GM18498 (cell line): ENCODE measurements at regions not wholly inside any gene's neighbourhood (a gene's known extent, or its start where the extent isn't known, plus 50 kb on each side); places are given as distances from the start of the nearest gene placed in this dataset.
A peak's percentile ranks its signal among the peaks of the same experiment; 100 is the strongest.

ENCODE experiments used
- ATAC-seq: cut with Tn5 transposase; IDR thresholded peaks from one replicate; pipeline ENCODE4 v1.9.1; 2021; ENCODE audit warnings: mild to moderate bottlenecking, moderate library complexity; ENCODE audit not compliant: unreplicated experiment

DNA sequence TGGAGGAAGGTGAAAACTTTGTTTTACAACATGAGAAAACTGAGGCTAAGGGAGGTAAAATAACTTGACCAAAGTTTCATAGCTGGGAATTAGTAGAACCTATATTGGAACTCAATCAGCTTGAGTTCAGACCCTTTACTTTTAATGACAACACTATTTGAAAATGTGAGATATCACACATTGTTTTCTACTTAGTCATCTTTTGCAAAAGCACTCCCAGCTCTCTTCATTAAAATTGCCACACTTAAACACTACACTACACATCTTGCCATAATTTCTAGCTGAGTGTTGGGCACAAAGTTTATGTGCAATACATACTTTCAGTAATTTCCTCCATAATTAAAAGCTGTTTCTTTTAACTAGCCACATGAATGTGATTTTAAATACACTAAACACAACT is 230.4 kb upstream of the DCBLD2 start:
- no peak for ATAC-seq

DNA sequence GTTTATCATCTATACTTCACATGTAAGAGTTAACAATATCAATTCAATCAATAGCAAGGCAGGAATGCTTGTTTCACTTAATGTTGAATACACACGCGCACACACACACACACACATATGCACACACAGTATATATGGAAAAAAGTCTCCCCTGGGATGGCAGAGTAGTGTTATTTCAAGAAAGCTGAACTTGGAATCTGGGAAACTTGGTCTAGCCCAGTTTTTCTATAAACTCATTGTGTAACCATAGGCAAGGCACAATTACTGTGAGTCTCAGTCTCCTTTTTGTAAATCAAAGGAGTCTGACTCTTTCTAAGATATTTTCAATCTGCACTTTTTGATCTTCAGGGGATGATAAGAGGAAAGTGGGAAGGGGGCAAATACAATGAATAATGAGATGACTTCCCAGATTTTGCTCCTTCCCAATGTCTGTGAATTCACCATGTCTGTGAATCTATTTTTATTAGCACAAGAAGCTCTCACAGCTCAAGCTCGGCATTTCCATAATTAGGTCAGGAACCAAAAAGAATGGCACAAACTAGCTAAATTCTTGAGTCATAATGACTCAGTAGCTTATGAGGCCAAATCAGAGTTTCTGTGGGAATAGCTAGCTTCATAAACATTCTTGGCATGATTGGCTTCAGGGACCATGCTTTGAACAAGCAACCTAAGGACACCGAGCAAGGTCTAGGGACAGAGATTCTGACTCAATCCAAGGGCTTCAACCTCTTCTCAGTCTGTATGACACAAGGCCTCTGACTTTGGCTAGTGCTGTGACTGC is 227.4 kb upstream of the DCBLD2 start:
- no peak for ATAC-seq

DNA sequence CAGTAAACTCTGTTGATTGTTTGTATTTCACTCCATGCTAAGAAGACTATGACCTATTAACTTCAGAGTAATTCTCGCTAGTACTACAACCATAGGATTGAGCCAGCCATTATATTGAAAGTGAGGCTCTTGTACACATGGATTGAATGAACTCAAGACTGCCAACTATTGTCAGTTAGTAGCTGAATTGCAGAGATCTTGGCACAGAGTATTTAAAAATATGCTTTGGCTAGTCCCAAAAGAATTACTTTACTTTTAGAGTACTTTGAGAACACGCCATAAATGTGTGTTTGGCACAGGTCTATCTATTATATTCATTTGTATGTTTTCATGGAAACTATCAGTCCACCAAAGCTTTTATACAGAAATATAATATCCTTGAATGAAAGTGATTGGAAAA is 226.7 kb upstream of the DCBLD2 start:
- no peak for ATAC-seq

DNA sequence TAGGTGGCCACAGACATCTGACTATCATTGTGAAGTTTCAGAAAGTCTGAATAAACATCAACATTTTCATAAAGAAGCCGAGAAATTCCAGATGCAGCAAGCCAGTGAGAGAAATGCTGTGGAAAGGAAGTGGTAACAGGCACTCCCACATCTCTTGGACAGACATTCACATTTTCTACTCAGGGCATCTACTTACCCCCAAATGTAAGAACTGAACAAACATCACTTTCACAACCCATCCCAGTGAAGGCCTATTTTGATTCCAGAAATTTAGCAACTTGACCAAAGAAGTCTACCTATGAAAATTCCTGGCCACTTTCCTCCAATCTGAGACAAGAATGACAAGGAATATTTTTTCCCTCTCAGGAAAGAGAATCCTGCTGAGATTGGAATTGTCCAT is 224.8 kb upstream of the DCBLD2 start:
- ATAC-seq = no peak

DNA sequence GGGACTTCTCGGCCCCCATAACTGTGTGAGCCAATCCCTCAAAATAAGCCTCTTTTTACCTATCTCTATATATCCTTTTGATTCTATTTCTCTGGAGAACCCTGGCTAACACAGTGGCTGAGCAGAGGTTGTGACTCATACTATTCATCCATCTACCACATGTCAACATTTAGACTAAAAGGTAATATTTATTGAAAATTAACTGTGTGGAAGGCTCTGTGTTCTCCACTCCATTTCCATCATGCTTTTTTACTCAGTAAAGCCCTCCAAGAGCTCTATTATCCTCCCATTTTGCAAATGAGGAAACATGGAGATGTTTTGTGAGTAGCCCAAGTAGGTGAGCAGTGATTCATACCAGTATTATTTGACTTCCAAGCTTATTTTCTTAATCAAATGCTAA is 217.9 kb upstream of the DCBLD2 start:
- no peak for ATAC-seq

DNA sequence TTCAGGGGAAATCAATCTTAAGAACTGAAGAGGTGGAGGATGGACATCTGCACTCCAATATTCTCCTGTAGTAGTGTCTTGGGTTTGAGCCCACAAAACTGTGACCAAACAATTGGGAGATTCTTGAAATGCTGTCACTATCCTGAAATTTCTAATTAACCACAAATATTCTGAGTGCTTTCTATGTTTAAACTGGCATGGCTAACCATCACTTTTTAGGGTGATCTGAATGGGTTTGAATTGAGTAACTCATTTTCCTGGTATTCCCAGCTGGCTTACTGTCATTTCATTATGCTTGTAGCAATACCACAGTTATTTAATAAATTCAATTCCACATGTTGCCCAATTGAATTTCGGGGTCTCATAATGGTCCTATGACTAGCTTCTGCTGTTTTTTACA is 216.9 kb upstream of the DCBLD2 start:
- ATAC-seq = no peak

DNA sequence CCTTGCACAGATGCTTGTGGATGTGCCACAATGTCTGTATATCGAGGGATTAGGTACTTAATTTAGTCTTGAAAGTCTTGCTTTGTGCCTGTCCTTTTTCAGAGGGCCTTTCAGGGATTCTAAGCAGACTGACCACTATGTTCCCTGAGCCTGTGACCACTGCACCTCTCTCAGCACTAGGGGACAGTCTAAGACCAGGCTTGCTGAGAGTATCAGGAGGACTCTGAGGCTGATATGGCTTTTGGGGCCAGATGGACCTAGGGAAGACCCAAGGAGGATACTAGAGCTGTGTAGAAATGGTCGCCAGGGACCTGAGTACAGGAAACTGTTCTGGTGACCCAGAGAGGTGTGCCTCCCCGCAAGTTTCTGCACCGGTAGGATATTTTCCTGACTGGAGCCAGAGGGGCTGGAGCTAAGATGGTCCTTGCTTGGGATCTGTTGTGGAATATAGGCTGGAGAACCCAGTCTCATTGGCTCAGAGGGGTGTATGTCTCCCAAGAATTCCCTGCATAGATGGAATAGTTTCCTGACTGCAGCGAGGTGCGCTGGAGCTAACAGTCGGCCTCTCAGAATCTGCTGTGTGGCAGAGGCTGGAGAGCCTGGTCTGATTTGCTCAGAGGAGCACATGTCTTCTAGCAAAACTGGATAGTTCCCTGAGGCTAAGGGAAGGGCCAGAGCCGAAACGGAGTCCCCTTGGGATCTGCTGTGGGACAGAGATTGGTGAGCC is 213.2 kb upstream of the DCBLD2 start:
- peak; percentile 44 for ATAC-seq

DNA sequence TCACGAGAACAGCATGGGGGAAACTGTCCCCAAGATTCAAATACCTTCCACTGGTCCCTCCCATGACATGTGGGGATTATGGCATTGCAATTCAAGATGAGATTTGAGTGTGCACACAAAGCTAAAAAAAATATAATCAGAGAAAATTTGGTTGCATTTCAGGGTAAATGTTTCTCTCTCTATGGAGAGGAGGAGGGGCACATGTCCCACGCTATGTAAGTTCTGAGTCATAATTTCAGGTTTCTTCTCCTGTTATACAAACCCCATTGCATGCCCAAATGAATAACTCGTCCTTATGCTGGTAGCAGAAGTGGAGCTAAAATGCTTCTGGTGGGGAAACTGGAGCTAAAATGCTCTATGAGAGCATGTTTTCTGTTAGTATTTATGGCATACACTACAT is 209.7 kb upstream of the DCBLD2 start:
- no peak for ATAC-seq

DNA sequence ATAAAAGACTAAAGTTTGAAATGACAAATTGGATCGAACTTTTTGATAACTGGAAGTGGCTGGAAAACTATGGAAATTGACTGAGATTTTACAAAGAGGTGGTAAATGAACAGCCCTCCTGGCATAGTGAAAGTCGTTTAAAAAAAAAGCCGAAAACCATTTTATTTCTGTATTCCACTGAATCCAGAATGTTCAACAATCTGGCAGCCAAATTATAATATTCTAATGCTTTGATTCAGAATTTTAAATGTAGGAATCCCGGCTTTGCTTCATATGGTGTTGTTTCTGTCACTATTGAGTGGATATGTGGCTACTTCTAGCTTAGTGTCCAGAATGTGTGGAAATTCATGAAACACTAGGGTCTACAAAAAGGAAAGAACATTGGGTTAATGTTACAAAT is 208.9 kb upstream of the DCBLD2 start:
- ATAC-seq = no peak

DNA sequence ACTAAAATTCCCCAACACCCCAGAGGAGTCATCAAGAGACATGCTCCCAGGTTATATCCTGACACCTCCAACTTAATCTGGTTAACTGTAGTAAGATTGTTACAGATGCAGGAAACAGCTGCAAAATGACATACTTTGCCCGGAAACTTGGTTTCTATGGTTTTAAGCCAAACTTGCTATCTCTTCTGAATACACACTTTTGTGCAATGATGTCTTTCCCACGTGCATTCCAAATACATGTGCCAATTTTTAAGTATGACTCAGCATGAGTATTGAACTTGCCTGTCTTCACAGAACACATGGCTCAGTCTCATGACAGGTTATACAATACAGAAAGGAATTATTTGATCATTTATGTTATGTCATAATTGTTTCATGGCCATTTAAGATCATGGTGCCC is 207.0 kb upstream of the DCBLD2 start:
- ATAC-seq = no peak

DNA sequence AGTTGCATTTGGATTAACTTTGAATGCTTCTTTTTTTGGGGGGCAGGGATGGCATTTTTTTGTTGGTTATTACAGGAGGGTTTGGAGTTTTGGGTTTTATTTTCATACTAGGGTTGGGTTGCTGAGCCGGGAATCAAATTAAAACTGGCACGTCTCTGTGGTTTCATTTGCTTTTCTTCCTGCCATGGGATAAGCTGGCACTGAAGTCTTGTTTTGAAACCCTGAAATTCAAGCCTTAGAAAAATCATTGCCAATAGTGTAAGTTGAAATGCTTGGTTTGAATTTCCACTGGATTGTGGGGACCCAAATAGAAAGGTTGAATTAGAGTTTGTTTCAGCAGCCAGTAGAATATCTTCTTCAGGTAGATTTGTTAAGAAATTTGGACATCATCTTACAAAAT is 193.1 kb upstream of the DCBLD2 start:
- ATAC-seq = no peak

DNA sequence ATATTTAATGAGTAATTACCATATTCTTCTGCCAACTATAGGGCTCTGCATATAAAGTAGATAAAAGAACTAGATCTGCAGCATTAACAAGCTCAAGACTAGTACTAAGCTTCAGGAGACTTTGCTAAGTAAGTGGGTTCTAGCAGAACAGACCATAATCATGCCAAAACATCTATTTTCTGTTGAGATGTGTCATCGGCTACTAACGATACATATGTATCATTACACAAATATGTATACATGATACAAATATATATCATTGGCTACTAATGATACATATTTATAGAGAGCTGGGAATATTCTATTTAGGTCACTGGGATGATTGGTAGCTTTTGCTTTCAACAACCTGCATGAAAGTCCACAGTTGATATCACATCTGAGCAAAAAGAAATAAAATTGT is 185.8 kb upstream of the DCBLD2 start:
- no peak for ATAC-seq

DNA sequence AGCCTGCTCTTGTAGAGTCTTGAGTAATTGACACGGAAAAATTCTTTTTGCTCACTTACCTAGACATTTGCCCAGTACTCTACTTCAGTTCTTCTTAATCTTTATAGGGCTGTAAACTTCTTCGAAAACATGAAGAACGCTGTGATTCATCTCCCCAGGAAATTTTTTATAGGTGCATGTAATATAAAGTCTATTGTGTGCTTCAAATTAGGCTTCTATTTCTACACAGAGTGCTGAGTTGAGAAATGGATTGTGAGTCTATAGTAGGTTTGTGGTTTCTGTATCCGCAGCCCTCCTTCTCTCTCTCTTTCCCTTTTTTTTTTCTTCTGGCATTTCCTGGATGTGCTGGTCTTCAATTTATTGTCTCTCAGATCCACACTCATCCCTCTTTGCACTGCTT is 183.3 kb upstream of the DCBLD2 start:
- ATAC-seq = no peak

DNA sequence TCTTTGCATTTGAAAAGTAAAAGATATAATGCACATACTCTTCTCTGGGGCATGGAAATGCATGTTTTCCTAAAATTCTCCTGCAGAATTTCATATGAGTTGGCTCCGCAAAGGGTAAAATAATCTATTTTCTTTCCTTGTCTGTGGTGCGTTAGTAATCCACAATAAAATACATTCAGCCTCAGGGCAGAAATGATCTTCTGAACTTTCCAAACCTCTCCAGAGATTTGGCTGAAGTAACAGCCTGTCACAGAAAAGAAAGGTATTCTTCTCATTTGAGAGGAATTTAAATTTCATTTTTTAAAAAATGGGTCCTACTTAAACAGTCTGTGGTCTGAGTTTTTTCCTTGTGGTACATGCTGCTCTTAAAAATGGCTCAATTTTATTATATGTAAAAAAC is 182.7 kb upstream of the DCBLD2 start:
- ATAC-seq = no peak

DNA sequence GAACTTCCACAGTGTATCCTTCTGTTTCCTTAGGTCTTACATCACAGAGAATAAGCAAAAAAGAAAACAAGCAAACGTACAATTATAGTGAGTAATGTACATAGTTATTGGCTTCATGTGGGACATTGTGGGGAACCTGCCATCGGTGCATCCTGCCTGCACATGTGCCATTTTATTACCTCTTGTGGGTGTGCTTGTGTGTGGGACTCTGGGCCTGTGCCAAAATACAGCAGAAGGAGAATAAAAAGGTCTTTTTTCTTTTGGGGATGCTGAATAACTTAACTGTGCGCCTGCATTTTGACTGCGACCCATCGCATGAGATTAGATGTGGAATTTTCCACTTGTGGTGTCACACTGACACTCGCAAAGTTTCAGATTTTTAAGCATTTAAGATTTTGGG is 169.6 kb upstream of the DCBLD2 start:
- ATAC-seq = no peak

DNA sequence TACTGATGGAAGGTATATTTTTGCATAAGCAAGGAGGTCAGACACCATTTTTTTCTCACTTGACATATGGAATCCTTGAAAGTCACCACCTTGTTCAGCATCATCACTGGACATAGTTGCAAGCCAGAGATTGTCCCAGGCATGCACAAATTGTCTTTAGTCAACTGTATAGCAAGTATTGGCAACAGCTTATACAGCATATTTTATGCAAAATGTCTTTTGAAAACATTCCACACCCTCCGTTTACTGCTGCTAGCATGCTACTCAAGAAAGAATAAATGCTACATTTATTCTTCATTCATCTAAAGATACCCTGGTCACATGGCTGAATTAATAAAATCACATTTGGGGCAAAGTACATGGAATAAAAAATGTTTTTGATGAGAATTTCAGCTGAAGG is 168.5 kb upstream of the DCBLD2 start:
- no peak for ATAC-seq

DNA sequence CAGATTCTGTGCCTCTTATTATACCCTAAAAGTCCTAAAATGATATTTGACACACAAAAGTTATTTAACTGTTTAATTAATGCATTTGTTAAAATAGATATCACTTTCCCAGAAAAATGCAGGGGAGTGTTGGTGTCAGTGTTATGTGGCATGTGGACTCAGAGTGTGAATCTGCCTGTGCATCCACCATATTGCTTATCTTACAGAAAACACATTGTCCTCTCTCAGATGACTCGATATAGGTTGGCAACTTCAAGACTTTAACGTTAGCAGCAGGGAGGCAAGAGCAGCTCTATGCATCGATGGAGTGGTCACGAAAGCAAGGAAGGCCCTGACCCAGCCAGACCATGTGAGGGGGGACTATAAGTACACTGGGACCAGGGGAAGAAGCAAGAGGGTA is 165.4 kb upstream of the DCBLD2 start:
- no peak for ATAC-seq

DNA sequence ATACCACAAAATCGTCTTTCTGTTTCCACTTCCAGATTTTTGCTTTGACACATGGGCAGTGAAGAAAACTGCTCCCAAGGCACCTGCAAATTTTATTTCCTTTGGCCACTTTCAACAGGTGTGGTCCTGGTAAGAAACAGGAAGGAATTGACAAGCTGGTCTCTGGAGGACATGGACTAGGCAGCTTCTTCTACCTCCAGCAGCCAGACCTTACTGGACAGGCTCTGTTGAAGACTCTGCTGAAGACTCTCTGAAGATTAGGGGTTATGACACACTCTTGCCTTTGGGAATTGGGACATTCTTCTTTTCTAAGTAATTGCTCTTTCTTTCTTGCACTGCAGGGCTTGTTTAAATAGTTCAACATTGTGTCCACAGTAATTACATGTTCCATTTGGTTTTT is 147.7 kb upstream of the DCBLD2 start:
- no peak for ATAC-seq

DNA sequence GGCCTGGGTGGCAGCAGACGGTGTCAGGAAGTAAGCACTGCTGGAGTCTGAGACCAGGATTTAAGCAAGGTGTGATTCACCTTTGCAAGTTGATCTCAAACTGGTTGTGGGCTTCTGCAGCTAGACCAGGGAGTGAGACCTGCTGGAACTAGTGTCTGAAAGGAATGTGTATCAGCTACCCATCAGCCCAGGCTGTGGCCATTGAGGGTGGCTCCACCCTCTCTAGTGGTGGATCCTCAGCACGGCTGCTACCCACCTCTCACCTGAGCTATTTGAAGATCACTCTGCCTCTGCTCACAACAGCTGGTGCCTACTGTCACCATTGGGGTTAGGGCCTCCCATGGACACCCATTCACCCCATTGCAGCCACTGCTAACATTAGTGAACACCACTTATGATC is 140.3 kb upstream of the DCBLD2 start:
- ATAC-seq = no peak

DNA sequence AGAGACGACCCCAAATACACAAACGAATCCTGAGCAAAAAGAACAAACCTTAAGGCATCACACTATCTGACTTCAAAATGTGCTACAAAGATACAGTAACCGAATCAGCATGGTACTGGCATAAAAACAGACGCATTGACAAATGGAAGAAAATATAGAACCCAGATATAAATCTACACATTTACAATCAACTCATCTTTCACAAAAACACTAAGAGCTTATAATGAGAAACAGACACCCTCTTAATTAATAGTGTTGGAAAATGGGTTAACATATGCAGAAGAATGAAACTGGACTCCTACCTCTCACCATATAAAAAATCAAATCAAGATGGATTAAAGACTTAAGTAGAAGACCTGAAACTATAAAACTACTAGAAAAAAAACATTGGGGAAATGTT is 130.3 kb upstream of the DCBLD2 start:
- no peak for ATAC-seq

DNA sequence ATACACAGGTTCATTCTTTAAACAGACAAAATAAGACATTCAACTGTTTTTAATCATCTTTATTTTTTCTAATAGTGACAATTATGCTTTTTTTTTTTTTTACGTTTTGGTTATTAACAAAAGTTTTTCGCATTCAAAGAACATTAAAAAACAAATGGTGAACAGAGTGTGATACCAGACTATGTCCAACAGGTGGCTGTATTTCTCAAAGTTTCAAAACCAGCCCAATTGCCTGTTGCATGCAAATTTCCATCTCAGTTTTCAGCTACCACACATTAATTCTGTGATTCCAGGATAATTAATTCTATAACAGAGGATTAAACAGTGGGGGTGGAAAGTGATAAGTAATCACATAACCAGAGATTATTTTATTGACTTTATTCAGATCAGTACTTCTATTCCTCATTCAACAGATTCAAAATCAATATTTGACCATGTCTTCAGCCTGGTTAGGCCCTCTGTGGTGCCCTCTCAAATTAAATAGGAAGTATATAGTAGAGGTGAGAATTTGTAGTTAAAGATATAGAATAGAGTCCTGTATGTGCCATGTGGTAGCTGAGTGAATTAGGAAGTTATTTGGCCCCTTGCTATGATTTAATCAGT is 122.2 kb upstream of the DCBLD2 start:
- ATAC-seq = peak; percentile 88

DNA sequence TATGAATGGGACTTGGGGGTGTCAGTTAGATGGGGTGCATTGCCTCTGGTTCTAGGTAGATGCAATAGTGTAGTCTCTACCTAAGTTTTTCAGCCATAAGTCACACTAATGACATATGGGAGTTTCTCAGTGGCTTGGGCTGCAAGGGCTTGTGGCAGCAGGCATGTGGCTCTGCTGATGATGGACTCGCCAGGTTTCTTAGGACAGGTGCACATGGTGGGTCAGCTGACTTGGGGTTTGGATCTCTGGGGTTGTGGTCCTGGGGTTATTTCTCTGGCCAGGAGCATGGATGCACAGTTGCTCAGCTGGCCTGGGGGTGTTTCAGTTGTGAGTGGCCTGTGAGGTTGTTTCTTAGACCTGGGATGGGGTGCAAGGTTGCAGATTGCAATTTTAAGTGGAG is 120.0 kb upstream of the DCBLD2 start:
- ATAC-seq = no peak
